B cell (primary cell): ENCODE measurements at regions not wholly inside any gene's neighbourhood (a gene's known extent, or its start where the extent isn't known, plus 50 kb on each side); places are given as distances from the start of the nearest gene placed in this dataset.

Experiments
- EZH2 ChIP-seq: IDR thresholded peaks from 2 replicates; pipeline ENCODE4 v1.6.1; 2012; ENCODE audit warnings: borderline replicate concordance, low read depth, mild to moderate bottlenecking, moderate library complexity, low read length; ENCODE audit not compliant: insufficient read depth, poor library complexity, severe bottlenecking
- TF ChIP-seq, protein P1 (sequence below): fragments of 200-600 bp; IDR thresholded peaks from one replicate; pipeline ENCODE4 v1.8.0; 2022; ENCODE audit warnings: antibody characterized with exemption, mild to moderate bottlenecking

DNA sequence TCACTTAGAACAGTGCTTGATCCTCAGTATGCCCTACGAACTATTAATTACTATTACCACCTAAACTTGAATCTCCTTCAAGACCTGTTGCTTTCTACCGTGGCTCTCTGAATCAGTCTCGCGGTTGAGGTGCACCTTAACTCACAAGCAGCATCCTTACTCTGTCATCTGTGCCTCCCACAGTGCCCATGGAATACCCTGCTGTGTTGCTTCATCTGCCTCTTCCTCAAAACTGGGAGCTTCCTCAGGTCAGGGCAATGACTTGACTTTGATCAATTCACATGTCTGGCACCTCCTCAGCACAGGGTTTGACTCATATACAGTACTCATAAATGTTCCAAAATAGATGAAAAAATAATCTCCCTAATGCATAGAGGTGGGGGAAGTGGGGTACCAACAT lies 305.9 kb downstream of the NUAK1 start:
- TF ChIP-seq, protein P1, sequence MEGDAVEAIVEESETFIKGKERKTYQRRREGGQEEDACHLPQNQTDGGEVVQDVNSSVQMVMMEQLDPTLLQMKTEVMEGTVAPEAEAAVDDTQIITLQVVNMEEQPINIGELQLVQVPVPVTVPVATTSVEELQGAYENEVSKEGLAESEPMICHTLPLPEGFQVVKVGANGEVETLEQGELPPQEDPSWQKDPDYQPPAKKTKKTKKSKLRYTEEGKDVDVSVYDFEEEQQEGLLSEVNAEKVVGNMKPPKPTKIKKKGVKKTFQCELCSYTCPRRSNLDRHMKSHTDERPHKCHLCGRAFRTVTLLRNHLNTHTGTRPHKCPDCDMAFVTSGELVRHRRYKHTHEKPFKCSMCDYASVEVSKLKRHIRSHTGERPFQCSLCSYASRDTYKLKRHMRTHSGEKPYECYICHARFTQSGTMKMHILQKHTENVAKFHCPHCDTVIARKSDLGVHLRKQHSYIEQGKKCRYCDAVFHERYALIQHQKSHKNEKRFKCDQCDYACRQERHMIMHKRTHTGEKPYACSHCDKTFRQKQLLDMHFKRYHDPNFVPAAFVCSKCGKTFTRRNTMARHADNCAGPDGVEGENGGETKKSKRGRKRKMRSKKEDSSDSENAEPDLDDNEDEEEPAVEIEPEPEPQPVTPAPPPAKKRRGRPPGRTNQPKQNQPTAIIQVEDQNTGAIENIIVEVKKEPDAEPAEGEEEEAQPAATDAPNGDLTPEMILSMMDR: no peak
- no peak for TF ChIP-seq EZH2
